ENCODE measurements at regions not wholly inside any gene's neighbourhood (a gene's known extent, or its start where the extent isn't known, plus 50 kb on each side); places are given as distances from the start of the nearest gene placed in this dataset.

GRCh38 chr12:77325511-77326236 lies 260.3 kb upstream of the E2F7 start:
- no peak for TF ChIP-seq POLR2A (IDR thresholded peaks at IDR 0.05; ENCODE audit: extremely low read depth, insufficient read length)
- TF ChIP-seq CTCF (IDR thresholded peaks at IDR 0.05; ENCODE audit: low read depth, low read length) = no peak
